Left ventricle myocardium inferior (tissue), 1 donor: ENCODE measurements at regions not wholly inside any gene's neighbourhood (a gene's known extent, or its start where the extent isn't known, plus 50 kb on each side); places are given as distances from the start of the nearest gene placed in this dataset.

ENCODE experiments used
- DNase-seq: peaks from one replicate; pipeline ENCODE4 v3.0.0-alpha.2; 2020
- H3K27ac ChIP-seq: fragments of 200-600 bp; replicated peaks from 2 replicates; pipeline ENCODE4 v1.8.0; 2021
- H3K27me3 ChIP-seq: fragments of 200-600 bp; 2 replicates; pipeline ENCODE4 v1.8.0; 2021; ENCODE audit warnings: low read depth
- H3K36me3 ChIP-seq: fragments of 200-600 bp; 2 replicates; pipeline ENCODE4 v1.8.0; 2021
- H3K4me1 ChIP-seq: fragments of 200-600 bp; 2 replicates; pipeline ENCODE4 v1.8.0; 2021
- H3K4me3 ChIP-seq: fragments of 200-600 bp; 2 replicates; pipeline ENCODE4 v1.8.0; 2021; ENCODE audit warnings: mild to moderate bottlenecking, moderate library complexity
- H3K9me3 ChIP-seq: fragments of 200-600 bp; replicated peaks from 2 replicates; pipeline ENCODE4 v1.8.0; 2021
- intact Hi-C: fragments of 100-400 bp; cut with micrococcal nuclease; formaldehyde crosslinking; loops from one replicate; pipeline ENCODE4 v1.11.0; 2022
- TF ChIP-seq, protein P1 (sequence below): fragments of 200-600 bp; IDR thresholded peaks from 2 replicates; pipeline ENCODE4 v1.8.0; 2021; ENCODE audit warnings: antibody characterized with exemption, mild to moderate bottlenecking, borderline replicate concordance
- donor health status: DM: no; HTN: yes; CAD: no; lungs with severe emphysema.

DNA sequence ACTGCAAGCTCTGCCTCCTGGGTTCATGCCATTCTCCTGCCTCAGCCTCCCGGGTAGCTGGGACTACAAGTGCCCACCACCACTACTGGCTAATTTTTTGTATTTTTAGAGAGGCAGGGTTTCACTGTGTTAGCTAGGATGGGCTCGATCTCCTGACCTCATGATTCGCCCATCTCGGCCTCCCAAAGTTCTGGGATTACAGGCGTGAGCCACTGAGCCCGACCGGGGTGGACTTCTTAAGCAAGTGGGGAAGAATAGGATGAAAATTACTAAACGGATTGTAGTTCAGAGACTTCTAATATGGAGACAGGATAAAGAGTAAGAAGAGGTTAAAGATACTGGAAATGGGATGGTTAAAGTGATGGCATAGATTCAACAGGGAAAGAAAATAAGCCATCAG, 132.3 kb upstream of the IRX2 start:
- no peak for DNase-seq
- intact Hi-C loops = no loop called here
- peaks cover 6% of the 10 kb centered on the region for H3K27me3 ChIP-seq
- peaks cover 21% of the 10 kb centered on the region for H3K9me3 ChIP-seq
- H3K27ac ChIP-seq = no peak overlapping the region
- TF ChIP-seq, protein P1, sequence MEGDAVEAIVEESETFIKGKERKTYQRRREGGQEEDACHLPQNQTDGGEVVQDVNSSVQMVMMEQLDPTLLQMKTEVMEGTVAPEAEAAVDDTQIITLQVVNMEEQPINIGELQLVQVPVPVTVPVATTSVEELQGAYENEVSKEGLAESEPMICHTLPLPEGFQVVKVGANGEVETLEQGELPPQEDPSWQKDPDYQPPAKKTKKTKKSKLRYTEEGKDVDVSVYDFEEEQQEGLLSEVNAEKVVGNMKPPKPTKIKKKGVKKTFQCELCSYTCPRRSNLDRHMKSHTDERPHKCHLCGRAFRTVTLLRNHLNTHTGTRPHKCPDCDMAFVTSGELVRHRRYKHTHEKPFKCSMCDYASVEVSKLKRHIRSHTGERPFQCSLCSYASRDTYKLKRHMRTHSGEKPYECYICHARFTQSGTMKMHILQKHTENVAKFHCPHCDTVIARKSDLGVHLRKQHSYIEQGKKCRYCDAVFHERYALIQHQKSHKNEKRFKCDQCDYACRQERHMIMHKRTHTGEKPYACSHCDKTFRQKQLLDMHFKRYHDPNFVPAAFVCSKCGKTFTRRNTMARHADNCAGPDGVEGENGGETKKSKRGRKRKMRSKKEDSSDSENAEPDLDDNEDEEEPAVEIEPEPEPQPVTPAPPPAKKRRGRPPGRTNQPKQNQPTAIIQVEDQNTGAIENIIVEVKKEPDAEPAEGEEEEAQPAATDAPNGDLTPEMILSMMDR = no peak
- H3K36me3 ChIP-seq = no peaks in the 10 kb centered on the region
- no peak overlapping the region for H3K4me3 ChIP-seq
- H3K4me1 ChIP-seq = no peaks in the 10 kb centered on the region

DNA sequence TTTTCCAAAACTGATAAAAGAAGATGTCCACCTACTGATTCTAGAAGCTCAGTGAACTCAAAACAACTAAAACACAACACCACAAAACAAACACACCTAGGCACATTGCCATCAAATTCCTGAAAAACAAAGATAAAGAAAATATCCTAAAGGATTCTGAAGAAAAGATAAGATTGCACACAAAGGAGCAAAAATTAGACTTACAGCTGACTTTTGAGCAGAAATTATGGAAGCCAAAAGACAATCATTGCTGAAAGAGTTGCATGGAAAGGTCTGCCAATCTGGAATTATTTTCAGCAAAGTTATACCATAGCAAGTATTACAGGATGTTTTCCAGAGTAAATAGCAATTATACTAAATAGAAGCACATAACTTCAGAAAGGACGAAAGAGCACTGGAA, 128.2 kb upstream of the IRX2 start:
- intact Hi-C loops = no loop called here
- peaks cover 28% of the 10 kb centered on the region for H3K9me3 ChIP-seq
- H3K4me1 ChIP-seq = no peaks in the 10 kb centered on the region
- no peaks in the 10 kb centered on the region for H3K36me3 ChIP-seq
- no peak overlapping the region for H3K4me3 ChIP-seq
- H3K27me3 ChIP-seq = peaks cover 12% of the 10 kb centered on the region
- no peak overlapping the region for H3K27ac ChIP-seq
- no peak for DNase-seq
- TF ChIP-seq, protein P1 = no peak

DNA sequence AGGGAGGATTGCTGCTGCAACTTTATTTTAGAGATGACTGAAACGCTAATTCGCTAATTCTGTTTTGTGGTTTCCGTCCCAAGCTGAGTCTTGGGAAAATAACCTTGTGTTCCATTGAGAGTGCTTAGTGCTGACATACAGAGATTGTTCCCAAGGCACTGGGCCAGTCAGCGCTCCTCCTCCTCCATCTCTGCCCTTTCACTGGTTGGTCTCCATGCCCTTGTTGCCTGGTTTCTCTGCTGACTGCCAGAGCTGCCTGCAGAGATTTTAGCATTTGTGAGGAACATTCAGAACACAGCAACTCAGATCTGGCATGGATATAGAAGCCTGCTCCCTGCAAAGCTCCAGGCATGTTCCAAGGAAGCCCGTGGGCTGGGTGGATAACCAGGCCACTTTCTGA, 126.0 kb upstream of the IRX2 start:
- H3K36me3 ChIP-seq = no peaks in the 10 kb centered on the region
- peaks cover 28% of the 10 kb centered on the region for H3K9me3 ChIP-seq
- peaks cover 8% of the 10 kb centered on the region for H3K27me3 ChIP-seq
- no peaks in the 10 kb centered on the region for H3K4me1 ChIP-seq
- TF ChIP-seq, protein P1 = no peak
- no peak overlapping the region for H3K4me3 ChIP-seq
- no peak overlapping the region for H3K27ac ChIP-seq
- no peak for DNase-seq
- intact Hi-C loops = no loop called here

DNA sequence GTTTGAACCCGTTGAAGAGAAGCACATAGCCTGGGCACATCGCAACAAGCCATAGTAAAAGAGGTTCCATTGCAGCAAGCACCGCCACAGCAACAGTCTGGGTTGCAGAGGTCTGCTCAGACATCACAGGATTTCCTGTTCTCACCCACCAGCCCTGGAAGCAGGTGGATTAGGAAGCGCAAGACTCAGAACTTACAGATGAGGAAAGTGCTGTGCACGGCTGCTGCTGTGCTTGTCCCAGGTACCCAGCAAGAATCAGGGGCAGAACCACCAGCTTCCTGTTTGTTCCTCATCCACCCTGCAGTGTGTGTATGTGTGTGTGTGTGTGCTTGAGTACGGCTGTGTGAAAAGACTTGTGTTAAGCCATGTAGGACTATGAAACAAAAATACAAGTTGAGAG, 124.7 kb upstream of the IRX2 start:
- peaks cover 11% of the 10 kb centered on the region for H3K27me3 ChIP-seq
- no peaks in the 10 kb centered on the region for H3K36me3 ChIP-seq
- intact Hi-C loops = no loop called here
- H3K27ac ChIP-seq = no peak overlapping the region
- no peaks in the 10 kb centered on the region for H3K4me1 ChIP-seq
- H3K4me3 ChIP-seq = no peak overlapping the region
- TF ChIP-seq, protein P1 = no peak
- DNase-seq = no peak
- peaks cover 28% of the 10 kb centered on the region for H3K9me3 ChIP-seq

DNA sequence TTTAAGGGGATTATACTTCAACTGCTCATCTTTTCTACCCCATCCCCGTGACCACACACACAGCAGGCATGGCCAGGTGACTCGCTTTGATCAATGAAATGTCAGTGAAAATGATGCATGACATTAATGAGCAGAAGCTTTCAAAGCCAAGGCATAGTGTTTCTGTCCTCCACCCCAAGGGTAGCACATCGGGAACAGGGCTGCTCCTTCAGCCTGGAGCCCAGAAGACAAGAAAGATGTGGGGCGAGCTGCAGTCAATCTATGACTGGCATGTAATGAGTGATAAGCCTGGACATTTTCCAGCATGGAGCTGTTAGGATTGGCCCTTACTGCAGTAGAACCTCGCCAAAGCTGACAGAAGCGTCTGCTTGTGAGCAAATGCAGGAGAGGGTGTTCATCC, 122.6 kb upstream of the IRX2 start:
- H3K4me1 ChIP-seq = no peaks in the 10 kb centered on the region
- H3K27ac ChIP-seq = no peak overlapping the region
- no peak for DNase-seq
- intact Hi-C loops = no loop called here
- TF ChIP-seq, protein P1 = no peak
- H3K9me3 ChIP-seq = peaks cover 11% of the 10 kb centered on the region
- H3K27me3 ChIP-seq = peaks cover 23% of the 10 kb centered on the region
- no peaks in the 10 kb centered on the region for H3K36me3 ChIP-seq
- H3K4me3 ChIP-seq = no peak overlapping the region

DNA sequence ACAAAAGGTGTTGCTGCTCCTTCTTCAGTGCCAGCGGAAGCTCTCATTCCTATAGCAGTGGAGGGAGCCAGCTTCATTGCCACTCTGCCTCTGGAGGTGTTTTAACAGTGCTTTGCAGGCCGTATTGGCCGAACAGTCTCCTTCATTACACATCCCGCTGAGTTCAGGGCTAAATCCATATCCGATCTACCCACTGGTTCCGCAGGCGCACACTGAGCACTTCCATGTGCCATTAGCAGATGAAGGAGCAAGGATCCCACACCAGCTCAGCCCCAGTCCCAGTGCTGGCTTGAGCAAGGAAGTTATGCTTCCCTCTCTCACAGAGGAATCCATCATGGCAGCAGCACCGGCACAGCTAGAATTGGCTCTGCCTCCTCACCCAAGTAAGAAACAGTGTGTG, 121.2 kb upstream of the IRX2 start:
- no peaks in the 10 kb centered on the region for H3K4me1 ChIP-seq
- H3K27ac ChIP-seq = no peak overlapping the region
- peaks cover 34% of the 10 kb centered on the region for H3K27me3 ChIP-seq
- no peak for DNase-seq
- H3K9me3 ChIP-seq = no peaks in the 10 kb centered on the region
- H3K36me3 ChIP-seq = no peaks in the 10 kb centered on the region
- TF ChIP-seq, protein P1 = no peak
- intact Hi-C loops = no loop called here
- no peak overlapping the region for H3K4me3 ChIP-seq
